Mesenchymal stem cell (in vitro differentiated cells and primary cell): ENCODE measurements at regions not wholly inside any gene's neighbourhood (a gene's known extent, or its start where the extent isn't known, plus 50 kb on each side); places are given as distances from the start of the nearest gene placed in this dataset.
"Not testable (repeated sequence)": the region's sequence is repeated elsewhere in the genome, so short reads cannot be mapped to it uniquely, and the experiment has no call there.

Experiments used
- DNase-seq: peaks from one replicate; pipeline ENCODE4 v3.0.0-alpha.2; 2013
- H2AFZ ChIP-seq: one replicate; pipeline ENCODE4 v1.6.1; 2013; ENCODE audit warnings: low read depth, mild to moderate bottlenecking, control low read depth, inconsistent platforms, low read length, moderate library complexity
- H2AK5ac ChIP-seq: 2 replicates; pipeline ENCODE4 v1.6.1; 2013; ENCODE audit warnings: low read length, moderate library complexity, mild to moderate bottlenecking, inconsistent platforms; ENCODE audit not compliant: severe bottlenecking
- H2BK120ac ChIP-seq: one replicate; pipeline ENCODE4 v1.6.1; 2013; ENCODE audit warnings: low read depth, mild to moderate bottlenecking, inconsistent platforms, low read length, moderate library complexity
- H2BK12ac ChIP-seq, 2 experiments: one replicate each; pipeline ENCODE4 v1.6.1; 2013; ENCODE audit warnings: inconsistent platforms in 2 of 2, low read length in 2 of 2, mild to moderate bottlenecking in 2 of 2, moderate library complexity in 2 of 2, control low read depth in 1 of 2
- H2BK15ac ChIP-seq: one replicate; pipeline ENCODE4 v1.6.1; 2013; ENCODE audit warnings: mild to moderate bottlenecking, low read depth, inconsistent platforms; ENCODE audit not compliant: poor library complexity, severe bottlenecking
- H2BK5ac ChIP-seq: 2 replicates; pipeline ENCODE4 v1.6.1; 2013; ENCODE audit warnings: low read depth, mild to moderate bottlenecking, low read length, control low read depth, inconsistent platforms; ENCODE audit not compliant: poor library complexity, severe bottlenecking
- H3K14ac ChIP-seq, 2 experiments: one replicate each; pipeline ENCODE4 v1.6.1; 2013; ENCODE audit warnings: inconsistent platforms in 2 of 2, low read length in 2 of 2, control low read depth in 1 of 2, mild to moderate bottlenecking in 1 of 2, moderate library complexity in 1 of 2
- H3K18ac ChIP-seq, 2 experiments: one replicate each; pipeline ENCODE4 v1.6.1; 2013; ENCODE audit warnings: inconsistent platforms in 2 of 2, low read length in 2 of 2, control low read depth in 1 of 2, low read depth in 1 of 2, mild to moderate bottlenecking in 1 of 2
- H3K23ac ChIP-seq, 2 experiments: one replicate each; pipeline ENCODE4 v1.6.1; 2013; ENCODE audit warnings: inconsistent platforms in 2 of 2, low read length in 2 of 2, mild to moderate bottlenecking in 2 of 2, moderate library complexity in 2 of 2, control low read depth in 1 of 2
- H3K27ac ChIP-seq: 2 replicates; pipeline ENCODE4 v1.5.1; 2013; ENCODE audit warnings: mild to moderate bottlenecking, moderate library complexity, low read length, control low read depth, inconsistent platforms; ENCODE audit not compliant: poor library complexity, severe bottlenecking
- H3K27me3 ChIP-seq, 2 experiments: 2 replicates each; pipeline versions ENCODE4 v1.6.1 to v1.7.0; 2013; ENCODE audit warnings: low read length in 2 of 2, mild to moderate bottlenecking in 2 of 2, moderate library complexity in 2 of 2, control low read depth in 1 of 2, inconsistent platforms in 1 of 2; ENCODE audit not compliant: control insufficient read depth in 1 of 2, insufficient read depth in 1 of 2
- H3K36me3 ChIP-seq, 2 experiments: 2 replicates each; pipeline versions ENCODE4 v1.6.1 to v1.7.0; 2013; ENCODE audit warnings: low read length in 2 of 2, control low read depth in 1 of 2, inconsistent platforms in 1 of 2, low read depth in 1 of 2, mild to moderate bottlenecking in 1 of 2; ENCODE audit not compliant: insufficient read depth in 2 of 2, control insufficient read depth in 1 of 2
- H3K4ac ChIP-seq, 2 experiments: one replicate each; pipeline ENCODE4 v1.6.1; 2013; ENCODE audit warnings: inconsistent platforms in 2 of 2, low read length in 2 of 2, mild to moderate bottlenecking in 2 of 2, moderate library complexity in 2 of 2, control low read depth in 1 of 2, low read depth in 1 of 2
- H3K4me1 ChIP-seq: 2 replicates; pipeline ENCODE4 v1.6.1; 2013; ENCODE audit warnings: low read depth, low read length, control low read depth; ENCODE audit not compliant: control insufficient read depth, insufficient read depth
- H3K4me2 ChIP-seq: 2 replicates; pipeline ENCODE4 v1.6.1; 2013; ENCODE audit warnings: low read length, mild to moderate bottlenecking, inconsistent platforms; ENCODE audit not compliant: poor library complexity, severe bottlenecking
- H3K4me3 ChIP-seq, 2 experiments: 2 replicates each; pipeline versions ENCODE4 v1.5.1 to v1.7.0; 2013; ENCODE audit warnings: low read length in 2 of 2, mild to moderate bottlenecking in 2 of 2, control low read depth in 1 of 2, low read depth in 1 of 2; ENCODE audit not compliant: insufficient read depth in 1 of 2
- H3K79me1 ChIP-seq: replicated peaks from 2 replicates; pipeline ENCODE4 v1.6.1; 2013; ENCODE audit warnings: mild to moderate bottlenecking, control low read depth, low read length, inconsistent platforms; ENCODE audit not compliant: poor library complexity, severe bottlenecking
- H3K9ac ChIP-seq: 2 replicates; pipeline ENCODE4 v1.7.0; 2013; ENCODE audit warnings: mild to moderate bottlenecking, low read length, moderate library complexity
- H3K9me3 ChIP-seq: 2 replicates; pipeline ENCODE4 v1.7.0; 2013; ENCODE audit warnings: mild to moderate bottlenecking, low read length; ENCODE audit not compliant: control insufficient read depth
- H4K8ac ChIP-seq: one replicate; pipeline ENCODE4 v1.6.1; 2013; ENCODE audit warnings: inconsistent platforms, mild to moderate bottlenecking, low read length, moderate library complexity
- H4K91ac ChIP-seq: one replicate; pipeline ENCODE4 v1.6.1; 2013; ENCODE audit warnings: mild to moderate bottlenecking, low read length, inconsistent platforms
- WGBS: methylation state at CpG from one replicate; pipeline ENCODE4 v1.1.7; 2013; ENCODE audit warnings: mixed read lengths; 5-methylcytosine and 5-hydroxymethylcytosine counted together

GRCh38 chr21:9728219-9728992, 793.0 kb upstream of the TPTE start:
- H2BK15ac ChIP-seq, H3K4me1 ChIP-seq, H2BK12ac ChIP-seq, H3K9ac ChIP-seq, H3K4ac ChIP-seq, H2BK5ac ChIP-seq, H2BK120ac ChIP-seq, H3K27ac ChIP-seq, H4K8ac ChIP-seq, H2AFZ ChIP-seq, H3K79me1 ChIP-seq, H3K23ac ChIP-seq, H3K36me3 ChIP-seq, H3K18ac ChIP-seq, H3K14ac ChIP-seq, H4K91ac ChIP-seq, H3K4me3 ChIP-seq, H3K4me2 ChIP-seq, H3K27me3 ChIP-seq, DNase-seq, H2AK5ac ChIP-seq: not testable (repeated sequence)
- peaks cover 35% of the 10 kb centered on the region for H3K9me3 ChIP-seq
- 71% methylated on average over 3 of the region's 5 CpGs for WGBS

GRCh38 chr21:9730866-9731265, 790.5 kb upstream of the TPTE start:
- Histone ChIP-seq H3K4ac (no peak overlapping the region), H3K27ac (no peak overlapping the region), H3K4me1 (no peaks in the 10 kb centered on the region), H3K4me2 (no peak overlapping the region), H4K8ac (no peak overlapping the region), H3K23ac (no peak overlapping the region), H2BK5ac (no peak overlapping the region), H3K9ac (no peak overlapping the region), H2BK15ac (no peak overlapping the region), H2BK12ac (no peak overlapping the region), H3K79me1 (no peaks in the 10 kb centered on the region), H3K14ac (no peak overlapping the region), H2BK120ac (no peak overlapping the region), H3K9me3 (peaks cover 35% of the 10 kb centered on the region), H3K27me3 (no peaks in the 10 kb centered on the region), H2AFZ (no peak overlapping the region), H2AK5ac (no peak overlapping the region), H3K4me3 (no peak overlapping the region), H3K18ac (no peak overlapping the region), H4K91ac (no peak overlapping the region), H3K36me3 (no peaks in the 10 kb centered on the region)
- DNase-seq: no peak
- WGBS: 74% methylated on average over 3 of the region's 3 CpGs

- H3K4me3 ChIP-seq, H3K79me1 ChIP-seq, H3K23ac ChIP-seq, H3K36me3 ChIP-seq, H2BK15ac ChIP-seq, H4K91ac ChIP-seq, H2BK120ac ChIP-seq, H4K8ac ChIP-seq, H3K4me2 ChIP-seq, H2AFZ ChIP-seq, H3K4ac ChIP-seq, H2AK5ac ChIP-seq, H3K4me1 ChIP-seq, H3K27ac ChIP-seq, DNase-seq, H3K14ac ChIP-seq, H3K9ac ChIP-seq, H3K18ac ChIP-seq, H3K27me3 ChIP-seq, H2BK5ac ChIP-seq, H2BK12ac ChIP-seq: not testable (repeated sequence)
- WGBS: 82% methylated on average over 5 of the region's 5 CpGs
- H3K9me3 ChIP-seq: peaks cover 35% of the 10 kb centered on the region
Measured at GRCh38 chr21:9731317-9731716, 790.1 kb upstream of the TPTE start.

- not testable (repeated sequence) for H4K8ac ChIP-seq, H3K18ac ChIP-seq, H2AFZ ChIP-seq, H3K4ac ChIP-seq, H3K27me3 ChIP-seq, H2BK5ac ChIP-seq, H3K23ac ChIP-seq, H2BK12ac ChIP-seq, DNase-seq, H3K27ac ChIP-seq, H2AK5ac ChIP-seq, H3K36me3 ChIP-seq, H2BK120ac ChIP-seq, H3K14ac ChIP-seq, H4K91ac ChIP-seq, H2BK15ac ChIP-seq, H3K4me3 ChIP-seq, H3K79me1 ChIP-seq, H3K4me1 ChIP-seq, H3K4me2 ChIP-seq, H3K9ac ChIP-seq
- H3K9me3 ChIP-seq: peaks cover 41% of the 10 kb centered on the region
- WGBS: 70% methylated on average over 3 of the region's 3 CpGs
Measured at GRCh38 chr21:9732605-9733004, 788.8 kb upstream of the TPTE start.
